Suprapubic skin (tissue), 3 donors: ENCODE measurements at regions not wholly inside any gene's neighbourhood (a gene's known extent, or its start where the extent isn't known, plus 50 kb on each side); places are given as distances from the start of the nearest gene placed in this dataset.

Source experiments
- CTCF ChIP-seq, 2 donors: fragments of 200-600 bp in 1 of 2; fragments of 450-650 bp in 1 of 2; sonication (generic) in 1 of 2; IDR thresholded peaks; one replicate each; pipeline ENCODE4 v1.5.1; 2016 to 2019; ENCODE audit warnings: antibody characterized with exemption in 2 of 2, mild to moderate bottlenecking in 1 of 2, moderate library complexity in 1 of 2
- EP300 ChIP-seq: sonication (generic); formaldehyde crosslinking; IDR thresholded peaks from one replicate; pipeline ENCODE4 v1.6.1; 2017; ENCODE audit warnings: antibody characterized with exemption
- POLR2A ChIP-seq, 2 donors: fragments of 450-650 bp; IDR thresholded peaks; one replicate each; pipeline ENCODE4 v1.6.1; 2017; ENCODE audit warnings: antibody characterized with exemption in 2 of 2, mild to moderate bottlenecking in 2 of 2, moderate library complexity in 2 of 2

- no peak for TF ChIP-seq POLR2A (IDR thresholded peaks at IDR 0.05)
- TF ChIP-seq EP300 = no peak
- no peak for TF ChIP-seq CTCF (IDR thresholded peaks at IDR 0.05)
These were observed 550.1 kb downstream of the SLITRK6 start for GRCh38 chr13:85249151-85249550.
